GM19397 (cell line): ENCODE measurements at regions not wholly inside any gene's neighbourhood (a gene's known extent, or its start where the extent isn't known, plus 50 kb on each side); places are given as distances from the start of the nearest gene placed in this dataset.
"Not testable (repeated sequence)": the region's sequence is repeated elsewhere in the genome, so short reads cannot be mapped to it uniquely, and the experiment has no call there.

Source experiments
- ATAC-seq: cut with Tn5 transposase; IDR thresholded peaks from one replicate; pipeline ENCODE4 v1.9.1; 2021; ENCODE audit warnings: mild to moderate bottlenecking, moderate library complexity; ENCODE audit not compliant: unreplicated experiment

DNA sequence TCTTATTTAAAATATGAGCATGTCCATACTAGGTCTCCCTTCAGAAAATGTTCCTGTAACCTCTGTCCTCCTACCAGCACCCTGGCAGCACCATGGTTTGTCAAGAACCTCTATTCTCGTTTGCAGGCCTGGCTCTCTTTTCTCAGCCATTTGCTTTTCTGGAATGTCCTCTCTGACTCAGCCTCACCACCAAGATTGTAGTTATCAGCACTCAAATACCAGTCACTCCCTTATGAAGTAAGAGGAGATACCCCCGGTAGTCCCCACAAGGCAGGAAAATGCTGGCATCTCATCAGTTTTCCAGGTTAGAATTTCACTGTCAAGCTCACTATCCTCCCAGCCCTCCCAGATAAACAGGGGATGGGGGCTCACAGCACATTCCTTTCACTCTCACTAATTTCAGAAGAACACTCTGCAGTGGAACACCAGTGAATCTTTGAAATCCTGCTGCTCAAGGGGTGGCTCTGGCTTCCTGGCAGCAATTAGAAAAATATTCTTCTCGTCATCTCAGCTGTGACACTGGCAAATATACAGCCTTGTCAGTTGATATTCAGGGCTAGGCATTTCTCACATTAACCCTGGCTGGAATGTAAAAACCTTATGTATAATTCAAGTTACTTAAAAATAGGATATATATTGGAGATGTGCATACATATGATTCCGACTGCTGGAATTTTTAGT, 129.2 kb downstream of the TBX18 start:
- ATAC-seq = no peak

DNA sequence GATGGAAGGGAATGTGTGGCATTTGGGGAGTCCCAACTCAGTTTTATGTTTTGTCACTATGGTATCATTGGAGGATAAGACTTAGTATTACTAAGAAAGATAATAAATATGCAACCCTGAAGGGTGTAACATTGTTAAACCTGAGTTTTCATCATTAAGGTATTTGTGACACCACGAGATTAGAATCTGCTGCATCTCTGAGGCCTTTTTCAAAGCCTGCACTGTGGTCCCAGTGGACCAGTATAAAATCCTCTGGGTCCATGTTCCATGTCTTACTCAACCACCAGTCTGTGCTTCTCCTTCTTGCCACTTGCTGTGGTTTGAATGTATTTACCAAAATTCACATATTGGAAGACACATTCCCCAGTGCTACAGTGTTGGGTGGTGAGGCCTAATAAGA, 130.6 kb downstream of the TBX18 start:
- no peak for ATAC-seq

DNA sequence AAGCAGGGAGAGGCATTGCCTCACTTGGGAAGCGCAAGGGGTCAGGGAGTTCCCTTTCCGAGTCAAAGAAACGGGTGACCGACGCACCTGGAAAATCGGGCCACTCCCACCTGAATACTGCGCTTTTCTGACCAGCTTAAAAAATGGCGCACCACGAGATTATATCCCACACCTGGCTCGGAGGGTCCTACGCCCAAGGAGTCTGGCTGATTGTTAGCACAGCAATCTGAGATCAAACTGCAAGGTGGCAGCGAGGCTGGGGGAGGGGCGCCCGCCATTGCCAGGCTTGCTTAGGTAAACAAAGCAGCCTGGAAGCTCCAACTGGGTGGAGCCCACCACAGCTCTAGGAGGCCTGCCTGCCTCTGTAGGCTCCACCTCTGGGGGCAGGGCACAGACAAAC, 137.9 kb downstream of the TBX18 start:
- ATAC-seq = not testable (repeated sequence)

DNA sequence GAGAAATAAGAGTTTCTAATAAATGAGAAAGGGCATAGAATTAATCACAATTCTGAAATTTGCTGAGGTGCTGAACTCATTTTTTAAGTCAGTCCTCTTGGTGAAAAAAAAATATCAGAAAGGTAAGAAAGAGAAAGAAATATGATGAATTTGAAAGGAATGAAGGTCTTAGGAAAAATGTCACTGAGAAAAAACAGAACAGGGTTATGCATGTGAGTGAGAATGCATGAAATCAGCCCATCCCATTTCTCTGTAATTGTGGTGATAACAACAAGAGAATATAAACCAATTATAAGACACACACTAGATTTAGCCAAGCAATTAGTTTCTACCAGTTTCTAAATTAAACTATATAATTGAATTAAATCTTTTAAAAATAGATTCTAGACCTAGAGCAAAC, 138.9 kb downstream of the TBX18 start:
- no peak for ATAC-seq

DNA sequence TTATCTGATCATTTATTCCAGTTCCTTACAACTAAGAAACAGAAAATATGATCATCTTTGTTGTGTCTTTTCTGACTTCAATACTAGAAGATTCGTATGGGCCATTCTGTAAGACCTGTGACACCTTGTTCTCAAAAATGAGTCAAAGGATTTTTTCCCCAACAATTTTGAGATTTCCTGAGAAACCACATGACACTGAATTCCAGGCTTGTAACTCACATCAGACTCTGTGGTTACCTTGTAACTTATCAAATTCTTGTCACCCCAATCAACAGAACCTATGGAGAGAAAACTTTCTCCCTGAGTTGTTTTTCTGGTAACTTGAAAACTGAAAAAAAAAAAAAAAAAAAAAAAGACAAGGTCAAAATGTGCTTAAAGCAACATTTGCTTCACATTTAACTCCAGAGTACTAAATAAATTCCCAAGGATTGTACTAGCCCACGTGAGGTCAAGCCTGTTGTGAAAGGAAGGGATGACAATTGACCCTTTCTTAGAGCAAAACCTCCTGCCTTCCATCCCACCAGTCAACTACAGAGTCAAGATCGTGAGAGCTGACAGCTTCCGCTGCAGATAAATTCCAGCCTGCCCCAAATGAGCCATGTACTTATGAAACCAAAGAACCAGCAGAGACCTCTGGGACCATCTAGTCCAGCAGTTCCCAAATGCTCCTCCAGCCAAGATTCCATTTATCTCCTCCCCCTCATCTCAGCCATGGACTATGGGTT, 140.3 kb downstream of the TBX18 start:
- ATAC-seq = no peak

DNA sequence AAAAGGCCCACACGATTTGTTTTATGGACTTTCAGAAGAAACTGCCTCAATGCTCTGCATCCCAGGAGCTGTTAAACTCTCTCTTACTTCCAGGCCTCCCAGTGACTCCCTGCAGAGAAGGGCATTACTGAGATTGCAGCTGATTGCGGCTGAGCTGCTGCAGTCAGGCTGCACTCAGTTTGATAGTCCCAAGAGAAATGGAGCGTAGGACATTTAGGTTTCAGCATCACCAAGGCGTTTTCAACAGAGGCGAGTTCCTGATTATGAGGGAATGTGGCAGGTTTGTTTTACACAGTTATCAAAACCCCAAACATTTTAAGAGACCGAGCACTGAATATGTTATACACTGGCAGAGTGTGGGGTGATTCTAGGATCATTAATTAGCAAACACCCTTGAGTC, 145.6 kb downstream of the TBX18 start:
- no peak for ATAC-seq

DNA sequence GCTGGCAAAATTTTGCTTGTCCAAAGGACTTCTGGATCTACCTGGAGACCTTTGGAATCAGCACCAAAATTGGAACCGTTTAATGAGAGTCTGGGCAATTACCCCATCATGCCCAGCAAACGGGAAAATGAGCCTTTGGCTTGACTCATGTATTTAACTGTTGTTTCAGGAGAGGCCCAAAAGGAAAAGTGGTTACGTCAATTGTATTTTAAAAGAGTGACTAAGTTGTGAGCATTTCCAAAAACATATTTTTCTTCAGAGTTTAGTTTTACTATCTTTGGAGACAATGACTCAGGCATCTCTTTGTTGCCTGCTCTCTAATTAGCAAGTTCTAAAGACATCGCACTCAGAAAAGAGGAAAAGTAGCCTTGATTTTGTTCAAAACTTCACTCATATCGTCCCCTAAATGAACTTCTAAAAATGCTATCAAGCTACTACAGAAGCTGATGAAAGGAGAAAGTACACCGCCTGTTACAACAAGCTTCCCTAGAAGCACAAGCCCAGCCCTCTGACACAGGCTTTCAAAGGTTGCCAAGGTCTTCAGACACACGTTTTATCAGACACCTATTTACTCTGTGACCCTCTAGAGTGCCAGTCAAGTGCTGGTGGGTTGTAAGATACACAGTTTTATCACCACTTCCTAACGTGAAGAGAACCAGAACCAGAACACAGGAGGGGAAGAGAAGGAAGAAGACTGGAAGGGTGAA, 146.2 kb downstream of the TBX18 start:
- ATAC-seq = no peak

DNA sequence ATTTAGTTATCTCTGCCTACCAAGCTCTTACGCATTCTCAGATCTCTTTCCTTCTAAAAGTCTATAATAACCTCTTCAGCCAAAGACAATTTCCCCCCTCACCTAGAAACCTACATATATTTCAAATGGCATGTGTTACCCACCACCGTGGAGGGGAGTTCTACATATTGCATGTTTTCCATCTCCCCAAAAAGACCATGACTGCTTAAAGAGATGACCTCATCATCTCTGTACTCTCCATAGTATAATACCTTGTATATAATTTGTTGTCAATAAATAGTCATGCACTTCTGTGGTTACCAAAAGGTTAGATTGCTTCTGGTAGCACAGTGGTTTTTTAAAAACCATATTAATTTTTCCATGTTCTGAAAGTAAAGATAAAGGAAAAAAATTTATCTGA, 148.4 kb downstream of the TBX18 start:
- no peak for ATAC-seq

DNA sequence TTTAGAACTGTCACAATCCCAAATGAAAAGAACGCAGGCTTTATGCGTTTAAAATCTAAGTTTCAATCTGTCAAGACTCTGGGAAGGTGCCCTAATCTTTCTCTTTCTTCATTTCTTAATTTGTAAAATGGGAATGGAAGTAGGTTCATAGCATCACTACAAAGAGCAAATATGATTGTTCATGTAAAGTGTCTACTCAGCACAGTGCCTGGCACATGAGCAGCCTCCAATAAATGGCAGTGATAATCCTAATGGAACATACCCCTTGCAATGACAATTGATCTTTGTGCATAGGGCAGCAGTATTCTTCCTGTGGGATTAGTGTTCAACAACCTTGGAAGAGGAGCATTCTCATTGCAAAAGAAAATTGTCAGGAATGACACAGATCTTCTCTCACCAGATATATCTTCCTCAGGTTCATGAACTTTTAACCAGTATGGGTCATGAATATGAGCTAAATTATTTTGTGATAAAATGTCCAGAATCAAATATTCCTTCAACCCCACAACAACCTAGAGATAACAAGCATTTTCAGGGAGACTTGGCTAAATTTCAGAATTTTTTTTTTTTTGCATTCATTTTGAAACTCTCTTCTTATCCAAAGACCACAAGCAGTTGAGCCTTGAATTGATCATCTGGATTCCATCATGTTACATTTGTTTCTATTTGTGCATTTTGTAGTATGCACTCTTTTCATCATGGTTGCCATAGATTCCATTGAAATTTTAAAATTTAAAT, 149.1 kb downstream of the TBX18 start:
- no peak for ATAC-seq

DNA sequence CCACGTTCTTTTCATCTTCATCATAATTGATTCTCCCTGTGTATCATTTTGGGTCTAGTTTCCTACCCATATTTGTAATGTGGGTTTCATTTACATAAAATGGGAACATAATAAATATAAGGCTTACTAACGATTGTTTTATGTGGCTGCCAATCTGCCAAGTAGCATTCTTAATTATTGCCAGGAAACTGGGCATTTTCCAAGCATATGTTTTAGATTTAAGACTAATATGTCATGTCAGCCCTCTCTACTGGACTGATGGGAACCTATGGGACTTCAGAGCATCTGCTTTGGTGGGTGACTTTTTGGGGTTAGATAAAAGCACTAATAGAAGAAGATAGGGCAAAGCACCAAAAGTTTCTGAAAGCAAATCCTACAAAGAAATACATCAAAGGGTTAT, 157.5 kb downstream of the TBX18 start:
- ATAC-seq = no peak

DNA sequence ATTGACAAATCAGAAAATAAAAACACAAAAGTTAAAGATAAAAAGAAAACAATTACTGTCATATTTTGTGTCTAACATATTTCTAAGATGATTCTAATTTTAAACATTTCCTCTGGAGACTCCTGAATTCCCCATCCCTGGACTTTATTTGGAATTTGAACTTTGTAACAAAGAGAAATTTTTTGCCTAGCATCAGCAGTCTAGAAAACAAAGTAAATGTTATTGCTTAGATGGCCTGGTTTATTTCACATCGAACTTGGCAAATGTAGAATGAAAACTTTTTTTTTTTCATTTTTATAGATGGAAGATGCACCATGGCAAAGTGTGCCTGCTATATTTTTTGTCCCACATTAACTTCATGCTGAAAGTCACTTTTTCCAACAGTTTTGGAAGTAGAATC, 159.1 kb downstream of the TBX18 start:
- no peak for ATAC-seq

DNA sequence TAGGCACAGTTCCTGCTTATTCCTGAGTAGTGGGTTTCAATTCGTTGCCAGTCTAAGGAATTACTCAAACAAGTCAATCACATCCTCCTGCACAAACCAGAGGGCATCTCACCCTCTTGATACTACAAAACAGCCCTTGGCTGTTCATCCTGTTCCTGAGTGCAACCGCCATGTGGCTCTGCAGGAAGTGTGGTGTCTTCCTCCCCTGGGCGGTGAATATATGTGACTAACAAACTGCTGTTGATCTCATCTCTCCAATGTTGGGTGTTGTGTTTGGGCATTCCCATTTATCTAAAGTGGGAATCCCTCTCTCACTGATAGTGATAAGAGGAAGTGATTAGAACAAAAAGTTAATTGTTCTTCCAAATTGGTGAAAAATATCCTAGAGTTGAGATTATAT, 163.0 kb downstream of the TBX18 start:
- ATAC-seq = no peak

DNA sequence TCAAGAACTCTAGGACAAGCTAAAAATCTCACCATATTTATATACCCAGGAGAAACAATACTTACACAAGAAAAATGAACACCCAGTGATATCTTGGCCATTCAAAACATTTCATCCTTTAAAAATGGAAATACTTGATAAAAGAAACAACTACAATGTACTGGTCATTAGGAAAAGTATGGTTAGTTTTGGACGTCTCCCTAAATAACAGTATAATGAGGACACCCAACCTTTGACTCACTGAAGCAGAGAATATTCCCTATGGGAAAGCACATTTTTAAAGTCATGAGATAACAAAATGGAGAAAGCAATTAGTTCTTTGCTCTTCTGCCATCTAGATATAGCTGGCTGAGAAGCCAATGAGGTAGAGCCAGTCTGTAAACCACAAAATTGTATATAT, 164.4 kb downstream of the TBX18 start:
- no peak for ATAC-seq

DNA sequence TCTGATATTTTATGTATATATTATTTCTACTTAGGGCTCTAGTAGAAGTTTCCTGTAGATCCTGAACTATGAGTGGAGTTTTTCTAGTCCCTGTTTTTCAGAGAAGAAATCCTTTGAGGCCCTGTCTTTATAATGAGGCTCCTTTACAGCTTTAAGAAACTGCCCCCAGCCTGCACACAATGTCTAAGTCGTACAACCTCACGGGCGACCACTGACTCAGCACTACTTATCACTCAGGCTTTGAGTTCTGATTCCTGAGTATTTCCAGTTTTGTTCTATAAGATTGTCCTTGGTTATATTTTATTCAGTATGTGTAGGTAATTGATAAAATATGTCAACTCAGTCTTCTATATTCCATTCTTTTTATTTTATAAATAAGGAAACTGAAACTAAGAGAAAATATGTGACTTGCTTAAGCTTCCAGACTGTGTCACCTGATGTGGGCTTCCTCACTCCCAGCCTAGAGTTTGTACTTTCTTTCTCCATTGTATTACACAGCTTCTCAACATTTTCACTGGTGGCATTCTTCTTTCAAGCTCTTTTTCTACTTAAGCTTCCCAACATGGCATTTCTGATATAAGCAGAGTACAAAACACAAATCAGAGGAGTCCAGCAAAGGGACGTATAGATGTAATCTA, 167.0 kb downstream of the TBX18 start:
- no peak for ATAC-seq

DNA sequence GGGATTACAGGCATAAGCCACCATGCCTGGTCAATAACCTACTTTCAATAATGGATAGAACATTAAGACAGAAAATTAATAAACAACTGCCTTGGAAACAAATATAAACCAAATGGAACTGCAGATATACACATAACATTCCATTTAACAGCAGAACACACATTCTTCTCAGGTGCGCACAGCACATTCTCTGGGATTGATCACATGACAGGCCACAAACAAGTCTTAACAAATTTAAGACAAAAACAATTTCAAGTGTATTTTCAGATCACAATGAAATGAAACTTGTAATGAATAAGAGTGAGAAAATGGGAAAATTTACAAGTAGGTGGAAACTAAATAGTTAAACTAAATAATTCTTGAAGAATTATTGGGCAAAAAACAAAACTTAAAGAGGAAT, 167.9 kb downstream of the TBX18 start:
- ATAC-seq = no peak

DNA sequence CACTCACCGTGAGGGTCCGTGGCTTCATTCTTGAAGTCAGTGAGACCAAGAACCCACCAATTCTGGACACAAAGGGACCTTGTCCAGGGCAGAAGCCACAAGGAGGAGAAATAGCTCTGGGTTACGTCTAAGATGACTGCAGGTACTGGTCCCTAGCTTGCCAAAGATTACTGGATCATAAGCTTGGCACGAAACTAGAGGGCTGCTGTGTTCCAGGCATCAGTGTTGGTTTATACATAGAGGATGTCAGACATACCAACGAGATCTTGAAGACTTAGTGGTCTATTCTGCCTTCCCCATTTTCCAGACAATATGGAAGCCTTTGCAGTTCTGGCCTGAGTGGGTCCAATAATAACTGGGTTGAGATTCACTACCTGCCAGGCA, 175.7 kb downstream of the TBX18 start:
- ATAC-seq = no peak

DNA sequence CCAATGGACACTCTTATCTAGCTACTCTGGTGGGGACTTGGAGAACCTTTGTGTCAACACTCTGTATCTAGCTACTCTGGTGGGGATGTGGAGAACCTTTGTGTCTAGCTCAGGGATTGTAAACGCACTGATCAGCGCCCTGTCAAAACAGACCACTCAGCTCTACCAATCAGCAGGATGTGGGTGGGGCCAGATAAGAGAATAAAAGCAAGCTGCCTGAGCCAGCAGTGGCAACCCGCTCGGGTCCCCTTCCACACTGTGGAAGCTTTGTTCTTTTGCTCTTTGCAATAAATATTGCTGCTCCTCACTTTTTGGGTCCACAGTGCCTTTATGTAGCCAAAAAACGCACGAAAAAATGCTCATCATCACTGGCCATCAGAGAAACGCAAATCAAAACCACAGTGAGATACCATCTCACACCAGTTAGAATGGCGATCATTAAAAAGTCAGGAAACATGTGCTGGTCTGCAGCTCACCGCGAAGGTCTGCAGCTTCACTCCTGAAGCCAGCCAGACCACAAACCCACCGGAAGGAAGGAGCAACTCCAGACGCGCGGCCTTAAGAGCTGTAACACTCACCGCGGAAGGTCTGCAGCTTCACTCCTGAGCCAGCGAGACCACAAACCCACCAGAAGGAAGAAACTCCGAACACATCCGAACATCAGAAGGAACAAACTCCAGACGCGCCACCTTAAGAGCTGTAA, 176.3 kb downstream of the TBX18 start:
- not testable (repeated sequence) for ATAC-seq

DNA sequence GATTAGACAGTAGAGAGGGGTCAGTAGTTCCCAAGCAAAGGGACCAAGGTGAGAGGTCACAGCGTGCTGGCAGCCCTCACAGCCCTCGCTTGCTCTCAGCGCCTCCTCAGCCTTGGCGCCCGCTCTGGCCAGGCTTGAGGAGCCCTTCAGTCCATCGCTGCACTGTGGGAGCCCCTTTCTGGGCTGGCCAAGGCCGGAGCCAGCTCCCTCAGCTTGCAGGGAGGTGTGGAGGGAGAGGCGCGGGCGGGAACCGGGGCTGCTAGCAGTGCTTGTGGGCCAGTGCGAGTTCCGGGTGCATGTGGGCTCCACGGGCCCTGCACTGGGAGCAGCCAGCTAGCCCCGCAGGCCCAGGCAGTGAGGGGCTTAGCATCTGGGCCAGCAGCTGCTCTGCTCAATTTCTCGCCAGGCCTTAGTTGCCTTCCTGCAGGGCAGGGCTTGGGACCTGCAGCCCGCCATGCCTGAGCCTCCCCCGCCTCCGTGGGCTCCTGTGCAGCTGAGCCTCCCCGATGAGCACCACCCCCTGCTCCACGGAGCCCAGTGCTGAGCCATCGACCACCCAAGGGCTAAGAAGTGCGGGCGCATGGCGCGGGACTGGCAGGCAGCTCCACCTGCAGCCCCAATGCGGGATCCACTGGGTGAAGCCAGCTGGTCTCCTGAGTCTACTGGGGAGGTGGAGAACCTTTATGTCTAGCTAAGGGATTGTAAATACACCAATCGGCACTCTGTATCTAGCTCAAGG, 177.0 kb downstream of the TBX18 start:
- ATAC-seq = not testable (repeated sequence)

DNA sequence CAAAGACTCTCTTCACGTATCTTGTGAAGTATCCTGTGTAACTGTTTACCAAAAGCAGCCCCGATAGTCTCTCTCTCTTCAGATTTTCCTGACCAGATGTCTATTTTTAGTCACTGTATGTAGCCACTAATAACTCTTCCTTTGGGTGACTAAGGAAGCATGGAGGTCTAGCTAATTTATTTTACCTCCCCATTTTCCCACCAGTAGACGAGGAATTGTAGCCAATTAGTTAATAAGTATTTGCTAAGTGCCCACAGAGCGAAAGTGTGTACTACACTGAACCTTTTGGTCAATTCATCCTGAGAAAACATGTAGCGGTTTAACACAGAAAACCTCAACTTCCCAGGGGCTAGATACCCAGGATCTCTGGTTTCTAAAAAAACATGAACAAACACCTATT, 180.6 kb downstream of the TBX18 start:
- ATAC-seq = no peak

DNA sequence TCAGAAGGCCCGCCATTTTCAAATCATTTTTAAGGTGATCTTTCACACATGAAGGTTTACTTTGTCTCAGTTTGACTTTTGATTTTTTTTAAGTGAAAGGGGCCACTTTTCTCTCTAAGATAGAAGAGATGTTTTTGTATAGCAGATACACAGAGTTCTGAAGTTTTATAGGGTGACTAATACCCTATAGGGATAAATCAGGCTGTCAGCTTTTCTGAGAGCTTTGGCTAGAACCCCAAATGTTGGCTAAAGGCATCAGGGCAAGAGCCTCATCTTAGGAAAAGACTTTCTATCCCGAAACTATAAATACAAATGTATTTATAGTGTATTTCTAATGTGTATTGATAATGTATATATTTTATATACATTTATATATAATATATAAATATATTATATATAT, 181.4 kb downstream of the TBX18 start:
- ATAC-seq = no peak
